Mammary epithelial cell (primary cell): ENCODE measurements at regions not wholly inside any gene's neighbourhood (a gene's known extent, or its start where the extent isn't known, plus 50 kb on each side); places are given as distances from the start of the nearest gene placed in this dataset.

Experiments used
- CTCF ChIP-seq, 2 donors: IDR thresholded peaks in 1 of 2; conservative IDR thresholded peaks in 1 of 2; 2 replicates each; pipeline ENCODE4 v1.5.1; 2011 to 2012; ENCODE audit warnings: inconsistent platforms in 2 of 2, low read length in 2 of 2, mild to moderate bottlenecking in 2 of 2, control low read depth in 1 of 2, low read depth in 1 of 2; ENCODE audit not compliant: insufficient read depth in 1 of 2; ENCODE audit errors: extremely low read depth in 1 of 2
- EZH2 ChIP-seq: IDR thresholded peaks from 2 replicates; pipeline ENCODE4 v1.6.1; 2012; ENCODE audit warnings: low read length, inconsistent platforms, borderline replicate concordance

GRCh38 chr16:63904930-63905329 lies 1216.9 kb downstream of the CDH11 start:
- no peak for TF ChIP-seq CTCF (conservative IDR thresholded peaks at IDR 0.05 in 1 of 2, IDR thresholded peaks at IDR 0.05 in 1 of 2; ENCODE audit: extremely low read depth in 1 of 2, insufficient read depth in 1 of 2, low read depth in 1 of 2, low read length in 2 of 2)
- TF ChIP-seq EZH2 = no peak
